ENCODE measurements at regions not wholly inside any gene's neighbourhood (a gene's known extent, or its start where the extent isn't known, plus 50 kb on each side); places are given as distances from the start of the nearest gene placed in this dataset.
"Not testable (repeated sequence)": the region's sequence is repeated elsewhere in the genome, so short reads cannot be mapped to it uniquely, and the experiment has no call there.

GRCh38 chr5:152480677-152481076 lies 75.6 kb upstream of the NMUR2 start:
- not testable (repeated sequence) for TF ChIP-seq POLR2A (IDR thresholded peaks at IDR 0.05; ENCODE audit: low read depth, low read length); TAF1 (IDR thresholded peaks at IDR 0.05; ENCODE audit: borderline replicate concordance, low read depth, low read length)
